IMR-90 (cell line): ENCODE measurements at regions not wholly inside any gene's neighbourhood (a gene's known extent, or its start where the extent isn't known, plus 50 kb on each side); places are given as distances from the start of the nearest gene placed in this dataset.

ENCODE experiments used
- ATAC-seq: fragments of 200-7000 bp; cut with Tn5 transposase; 2 replicates; pipeline ENCODE4 v1.9.1; 2020; ENCODE audit warnings: low read depth, mild to moderate bottlenecking, moderate library complexity
- BruUV-seq: library from RNA; stranded (reverse); fragments of 400-500 nt; replicated peaks from 2 replicates; lab custom pipeline; 2021; lab: Mats Ljungman, UMichigan
- CTCF ChIA-PET: fragments of 300-600 bp; formaldehyde crosslinking; extraction: SDS; loops from one replicate; lab custom pipeline; 2021; ENCODE audit warnings: antibody characterized with exemption; lab: Yijun Ruan, JAX
- POLR2A ChIA-PET: fragments of 300-600 bp; sonication (Branson Sonifier 250); formaldehyde crosslinking; loops from one replicate; lab custom pipeline; 2022; ENCODE audit warnings: antibody characterized with exemption; ENCODE audit not compliant: unreplicated experiment; lab: Charles Lee
- DNase-seq: peaks from one replicate; pipeline ENCODE4 v3.0.0; 2013
- H2AFZ ChIP-seq: replicated peaks from 2 replicates; pipeline ENCODE3; 2013; ENCODE audit warnings: low read length, mild to moderate bottlenecking; ENCODE audit not compliant: poor library complexity
- H2AK5ac ChIP-seq: 2 replicates; pipeline ENCODE4 v1.6.1; 2013; ENCODE audit warnings: low read depth, low read length, inconsistent platforms
- H2AK9ac ChIP-seq: replicated peaks from 2 replicates; pipeline ENCODE3; 2013; ENCODE audit warnings: mild to moderate bottlenecking, low read depth, low read length, moderate library complexity; ENCODE audit not compliant: poor library complexity
- H2BK120ac ChIP-seq: 2 replicates; pipeline ENCODE4 v1.6.1; 2013; ENCODE audit warnings: low read depth, low read length, inconsistent platforms
- H2BK15ac ChIP-seq: 3 replicates; pipeline ENCODE4 v1.6.1; 2013; ENCODE audit warnings: low read depth, low read length, inconsistent platforms
- H2BK20ac ChIP-seq: 2 replicates; pipeline ENCODE4 v1.6.1; 2013; ENCODE audit warnings: low read depth, mild to moderate bottlenecking, inconsistent platforms, low read length, moderate library complexity
- H2BK5ac ChIP-seq: 2 replicates; pipeline ENCODE4 v1.6.1; 2013; ENCODE audit warnings: mild to moderate bottlenecking, low read depth, low read length, inconsistent platforms; ENCODE audit not compliant: poor library complexity, severe bottlenecking
- H3K14ac ChIP-seq: replicated peaks from 2 replicates; pipeline ENCODE4 v1.6.1; 2013; ENCODE audit warnings: low read depth, low read length, inconsistent platforms
- H3K18ac ChIP-seq: 2 replicates; pipeline ENCODE4 v1.6.1; 2013; ENCODE audit warnings: low read depth, low read length, control low read depth
- H3K23ac ChIP-seq: 2 replicates; pipeline ENCODE4 v1.6.1; 2013; ENCODE audit warnings: low read depth, low read length, inconsistent platforms
- H3K27ac ChIP-seq: 2 replicates; pipeline ENCODE4 v1.5.1; 2013; ENCODE audit warnings: mild to moderate bottlenecking, control low read depth, low read length; ENCODE audit not compliant: insufficient read depth
- H3K27me3 ChIP-seq: 2 replicates; pipeline ENCODE4 v1.6.1; 2013; ENCODE audit warnings: low read length; ENCODE audit not compliant: control insufficient read depth, insufficient read depth
- H3K36me3 ChIP-seq: 2 replicates; pipeline ENCODE4 v1.6.1; 2013; ENCODE audit warnings: low read length, mixed read lengths; ENCODE audit not compliant: control insufficient read depth, insufficient read depth
- H3K4ac ChIP-seq: 2 replicates; pipeline ENCODE4 v1.6.1; 2013; ENCODE audit warnings: low read depth, low read length, inconsistent platforms
- H3K4me1 ChIP-seq: 2 replicates; pipeline ENCODE4 v1.6.1; 2013; ENCODE audit warnings: low read length, mixed read lengths; ENCODE audit not compliant: control insufficient read depth, insufficient read depth
- H3K4me2 ChIP-seq: 2 replicates; pipeline ENCODE4 v1.6.1; 2013; ENCODE audit warnings: low read depth, mild to moderate bottlenecking, control low read depth, low read length, moderate library complexity
- H3K4me3 ChIP-seq: 2 replicates; pipeline ENCODE4 v1.5.1; 2013; ENCODE audit warnings: low read depth, mild to moderate bottlenecking, control low read depth, low read length, moderate library complexity; ENCODE audit not compliant: insufficient read depth
- H3K56ac ChIP-seq: 2 replicates; pipeline ENCODE4 v1.6.1; 2013; ENCODE audit warnings: low read length, inconsistent platforms; ENCODE audit not compliant: insufficient read depth; ENCODE audit errors: extremely low read depth
- H3K79me1 ChIP-seq, 2 experiments: 2 replicates each; pipeline ENCODE4 v1.6.1; 2013; ENCODE audit warnings: low read length in 2 of 2, inconsistent platforms in 1 of 2, low read depth in 1 of 2
- H3K9ac ChIP-seq: 2 replicates; pipeline ENCODE4 v1.6.1; 2013; ENCODE audit warnings: low read depth, low read length, control low read depth
- H3K9me1 ChIP-seq: 2 replicates; pipeline ENCODE4 v1.6.1; 2013; ENCODE audit warnings: low read length, inconsistent platforms; ENCODE audit not compliant: insufficient read depth
- H3K9me3 ChIP-seq: 2 replicates; pipeline ENCODE4 v1.6.1; 2013; ENCODE audit warnings: low read length; ENCODE audit not compliant: control insufficient read depth, insufficient read depth
- H4K20me1 ChIP-seq: 2 replicates; pipeline ENCODE4 v1.6.1; 2013; ENCODE audit warnings: low read length, inconsistent platforms; ENCODE audit not compliant: insufficient read depth
- H4K5ac ChIP-seq: 2 replicates; pipeline ENCODE4 v1.6.1; 2013; ENCODE audit warnings: mild to moderate bottlenecking, low read depth, low read length, control low read depth
- H4K8ac ChIP-seq, 2 experiments: 2 replicates each; pipeline ENCODE4 v1.6.1; 2013; ENCODE audit warnings: low read depth in 2 of 2, low read length in 2 of 2, control low read depth in 1 of 2, inconsistent platforms in 1 of 2
- H4K91ac ChIP-seq: 2 replicates; pipeline ENCODE4 v1.6.1; 2013; ENCODE audit warnings: low read depth, low read length, inconsistent platforms; ENCODE audit not compliant: insufficient read depth
- BHLHE40 ChIP-seq: fragments of 150-350 bp; IDR thresholded peaks from 2 replicates; pipeline ENCODE4 v1.6.1; 2016; ENCODE audit warnings: mild to moderate bottlenecking, low read depth, low read length
- CEBPB ChIP-seq: IDR thresholded peaks from 2 replicates; pipeline ENCODE4 v1.6.1; 2012; ENCODE audit warnings: low read depth, low read length, improper control_type of control experiment
- ELK1 ChIP-seq: fragments of 150-350 bp; IDR thresholded peaks from 2 replicates; pipeline ENCODE4 v1.6.1; 2016; ENCODE audit warnings: low read depth, mild to moderate bottlenecking, low read length, moderate library complexity, borderline replicate concordance
- FOS ChIP-seq: fragments of 150-350 bp; IDR thresholded peaks from 2 replicates; pipeline ENCODE4 v1.6.1; 2016; ENCODE audit warnings: low read depth, low read length
- MXI1 ChIP-seq: IDR thresholded peaks from 2 replicates; pipeline ENCODE4 v1.6.1; 2012; ENCODE audit warnings: low read depth, mild to moderate bottlenecking, low read length, moderate library complexity, borderline replicate concordance
- NFE2L2 ChIP-seq: fragments of 150-350 bp; IDR thresholded peaks from 2 replicates; pipeline ENCODE4 v1.6.1; 2016; ENCODE audit warnings: low read depth, mild to moderate bottlenecking, low read length
- RCOR1 ChIP-seq: IDR thresholded peaks from 2 replicates; pipeline ENCODE4 v1.6.1; 2012; ENCODE audit warnings: mild to moderate bottlenecking, low read length, improper control_type of control experiment; ENCODE audit not compliant: insufficient replicate concordance
- RFX5 ChIP-seq: IDR thresholded peaks from 2 replicates; pipeline ENCODE4 v1.8.0; 2012; ENCODE audit warnings: low read depth, mild to moderate bottlenecking, low read length, moderate library complexity
- USF2 ChIP-seq: fragments of 150-350 bp; IDR thresholded peaks from 2 replicates; pipeline ENCODE4 v1.6.1; 2017; ENCODE audit warnings: mild to moderate bottlenecking, antibody characterized with exemption, low read length, low read depth
- WGBS, 2 experiments: methylation state at CpG; one replicate each; pipeline versions ENCODE4 v1.1.5 to v1.1.7; 2013; ENCODE audit warnings: missing lambda C conversion rate in 2 of 2; ENCODE audit not compliant: insufficient read length in 1 of 2; ENCODE audit errors: extremely low coverage in 2 of 2; 5-methylcytosine and 5-hydroxymethylcytosine counted together
- dilution Hi-C: fragments of 300-500 bp; cut with HindIII; formaldehyde crosslinking; loops from one replicate; pipeline ENCODE4 v1.14.3; 2018; ENCODE audit warnings: low sequenced_read_pairs; ENCODE audit not compliant: unreplicated experiment
- in situ Hi-C: fragments of 300-500 bp; cut with MboI; formaldehyde crosslinking; loops from 3 replicates; pipeline ENCODE4 v1.14.3; 2019; ENCODE audit warnings: low sequenced_read_pairs, inconsistent platforms, mixed read lengths
- intact Hi-C: fragments of 100-400 bp; cut with micrococcal nuclease; formaldehyde crosslinking; loops from 2 replicates; pipeline ENCODE4 v1.10.0; 2022

- H3K4ac ChIP-seq: peak overlapping the region; percentile 84; the same call in 1 of the 2 replicates
- in situ Hi-C loops (no loop called here), intact Hi-C loops (loop anchor here (10.0 kb wide), 1 partner anchor 192 kb away; the partner anchor contains the start of gene SLC44A1), dilution Hi-C loops (no loop called here)
- no peak overlapping the region for H3K4me2 ChIP-seq
- no peak overlapping the region for H3K18ac ChIP-seq
- no peak overlapping the region for H2AFZ ChIP-seq
- DNase-seq (peak; percentile 94), ATAC-seq (peak; percentile 57)
- no peak overlapping the region for H3K9ac ChIP-seq
- H3K36me3 ChIP-seq: no peaks in the 10 kb centered on the region
- H3K4me3 ChIP-seq: no peak overlapping the region
- H4K91ac ChIP-seq: no peak overlapping the region; the same call in 1 of the 2 replicates
- TF ChIP-seq CEBPB: peak; percentile 96
- peak; percentile 44; the same call in 1 of the 2 replicates for TF ChIP-seq NFE2L2
- peak; percentile 60; the same call in 1 of the 2 replicates for TF ChIP-seq USF2
- TF ChIP-seq ELK1: no peak
- no peak for TF ChIP-seq MXI1
- TF ChIP-seq BHLHE40: 0 out of 2 replicates have a peak, but pooled peaks have one; percentile 13
- peak; percentile 90 for TF ChIP-seq FOS
- no peak for TF ChIP-seq RCOR1
- TF ChIP-seq RFX5: no peak
- no peaks in the 10 kb centered on the region for H4K20me1 ChIP-seq
- peak overlapping the region; percentile 89; the same call in 1 of the 3 replicates for H2BK15ac ChIP-seq
- H2AK9ac ChIP-seq: no peak overlapping the region
- peaks cover 7% of the 10 kb centered on the region for H3K9me1 ChIP-seq
- BruUV-seq: no TSS peak
- H3K27ac ChIP-seq: no peak overlapping the region
- H3K79me1 ChIP-seq: no peaks in the 10 kb centered on the region; a peak in 1 of 4 replicates
- WGBS, 2 experiments: 72% methylated on average over 4 of the region's 4 CpGs; no CpG with 5 or more reads in 1 of the 2 experiments
- H3K14ac ChIP-seq: no peak overlapping the region
- POLR2A ChIA-PET: no interaction called here
- no peak overlapping the region for H3K23ac ChIP-seq
- H2AK5ac ChIP-seq: no peak overlapping the region
- peak overlapping the region in 1 of 2 experiments; percentile 31; a peak in 1 of 4 replicates for H4K8ac ChIP-seq
- peak overlapping the region; percentile 75 for H2BK5ac ChIP-seq
- H3K4me1 ChIP-seq: peaks cover 15% of the 10 kb centered on the region
- H2BK120ac ChIP-seq: peak overlapping the region; percentile 67; the same call in 1 of the 2 replicates
- no peaks in the 10 kb centered on the region for H3K27me3 ChIP-seq
- no peak overlapping the region for H3K56ac ChIP-seq
- H4K5ac ChIP-seq: no peak overlapping the region
- CTCF ChIA-PET: no interaction called here
- no peaks in the 10 kb centered on the region for H3K9me3 ChIP-seq
- H2BK20ac ChIP-seq: peak overlapping the region; percentile 22; the same call in 1 of the 2 replicates
Measured at GRCh38 chr9:105053209-105053652, 125.3 kb upstream of the ABCA1 start.
